ENCODE measurements at regions not wholly inside any gene's neighbourhood (a gene's known extent, or its start where the extent isn't known, plus 50 kb on each side); places are given as distances from the start of the nearest gene placed in this dataset.

- H3K27me3 ChIP-seq (ENCODE audit: insufficient read depth, poor library complexity, severe bottlenecking): no peaks in the 10 kb centered on the region
- H3K4me3 ChIP-seq (replicated peaks; ENCODE audit: insufficient read depth, low read length): no peak overlapping the region
- no peak for TF ChIP-seq CTCF (IDR thresholded peaks at IDR 0.05; ENCODE audit: insufficient read depth, low read length)
- no peak for TF ChIP-seq GABPA (IDR thresholded peaks at IDR 0.05; ENCODE audit: low read depth)
- no peak for DNase-seq (ENCODE audit: low read depth in 1 of 2, low spot score in 1 of 2)
- H3K27ac ChIP-seq (replicated peaks): no peak overlapping the region
These were observed 444.8 kb upstream of the RGS6 start for GRCh38 chr14:71487449-71487848.

- no peak for DNase-seq (ENCODE audit: low read depth in 1 of 2, low spot score in 1 of 2)
- Histone ChIP-seq H3K27me3 (ENCODE audit: insufficient read depth, poor library complexity, severe bottlenecking) (no peaks in the 10 kb centered on the region), H3K27ac (replicated peaks) (no peak overlapping the region), H3K4me3 (replicated peaks; ENCODE audit: insufficient read depth, low read length) (no peak overlapping the region)
- no peak for TF ChIP-seq POLR2AphosphoS5 (IDR thresholded peaks at IDR 0.05; ENCODE audit: low read depth)
- TF ChIP-seq REST (IDR thresholded peaks at IDR 0.05; ENCODE audit: insufficient replicate concordance, low read depth): no peak
- TF ChIP-seq CTCF (IDR thresholded peaks at IDR 0.05; ENCODE audit: insufficient read depth, low read length): no peak
- no peak for TF ChIP-seq SPI1 (IDR thresholded peaks at IDR 0.05; ENCODE audit: borderline replicate concordance, low read depth)
- no peak for TF ChIP-seq GABPA (IDR thresholded peaks at IDR 0.05; ENCODE audit: low read depth)
These were observed 444.3 kb upstream of the RGS6 start for GRCh38 chr14:71487941-71488340.

GRCh38 chr14:71488703-71489191 is 443.5 kb upstream of the RGS6 start:
- TF ChIP-seq GABPA (IDR thresholded peaks at IDR 0.05; ENCODE audit: low read depth): no peak
- no peak for TF ChIP-seq POLR2AphosphoS5 (IDR thresholded peaks at IDR 0.05; ENCODE audit: low read depth)
- no peak for TF ChIP-seq SPI1 (IDR thresholded peaks at IDR 0.05; ENCODE audit: borderline replicate concordance, low read depth)
- no peak for TF ChIP-seq REST (IDR thresholded peaks at IDR 0.05; ENCODE audit: insufficient replicate concordance, low read depth)
- TF ChIP-seq CTCF (IDR thresholded peaks at IDR 0.05; ENCODE audit: insufficient read depth, low read length): no peak
- H3K4me3 ChIP-seq (replicated peaks; ENCODE audit: insufficient read depth, low read length): no peak overlapping the region
- no peaks in the 10 kb centered on the region for H3K27me3 ChIP-seq (ENCODE audit: insufficient read depth, poor library complexity, severe bottlenecking)
- no peak for DNase-seq (ENCODE audit: low read depth in 1 of 2, low spot score in 1 of 2)
- H3K27ac ChIP-seq (replicated peaks): no peak overlapping the region

- DNase-seq (ENCODE audit: low read depth in 1 of 2, low spot score in 1 of 2): no peak
- H3K27me3 ChIP-seq (ENCODE audit: insufficient read depth, poor library complexity, severe bottlenecking): no peaks in the 10 kb centered on the region
- no peak overlapping the region for H3K27ac ChIP-seq (replicated peaks)
- no peak for TF ChIP-seq SPI1 (IDR thresholded peaks at IDR 0.05; ENCODE audit: borderline replicate concordance, low read depth)
- TF ChIP-seq POLR2AphosphoS5 (IDR thresholded peaks at IDR 0.05; ENCODE audit: low read depth): no peak
- no peak overlapping the region for H3K4me3 ChIP-seq (replicated peaks; ENCODE audit: insufficient read depth, low read length)
These were observed 442.5 kb upstream of the RGS6 start for GRCh38 chr14:71489742-71490141.
